CD14-positive monocyte (primary cell): ENCODE measurements at regions not wholly inside any gene's neighbourhood (a gene's known extent, or its start where the extent isn't known, plus 50 kb on each side); places are given as distances from the start of the nearest gene placed in this dataset.

Source experiments
- DNase-seq, 3 donors: peaks; one replicate each; pipeline ENCODE4 v3.0.0-alpha.2; 2011 to 2022
- H2AFZ ChIP-seq: 2 replicates; pipeline ENCODE4 v1.6.0; 2012; ENCODE audit warnings: mild to moderate bottlenecking, low read depth, low read length, inconsistent platforms; ENCODE audit not compliant: insufficient read depth, poor library complexity, severe bottlenecking
- H3K27ac ChIP-seq, 2 donors: 1 replicate in 1 of 2; 2 replicates in 1 of 2; pipeline ENCODE4 v1.5.1; 2012 to 2013; ENCODE audit warnings: low read length in 2 of 2, control low read depth in 1 of 2, inconsistent platforms in 1 of 2, low read depth in 1 of 2, mild to moderate bottlenecking in 1 of 2
- H3K27me3 ChIP-seq, 2 donors: one replicate each; pipeline versions ENCODE4 v1.6.0 to v1.6.1; 2011 to 2013; ENCODE audit warnings: low read length in 2 of 2; ENCODE audit not compliant: control insufficient read depth in 2 of 2, insufficient read depth in 2 of 2
- H3K36me3 ChIP-seq, 2 donors: replicated peaks in 1 of 2; 1 replicate in 1 of 2; 2 replicates in 1 of 2; pipeline versions ENCODE4 v1.5.1 to v1.6.1; 2012 to 2013; ENCODE audit warnings: low read length in 2 of 2, control low read depth in 1 of 2, inconsistent platforms in 1 of 2, mild to moderate bottlenecking in 1 of 2; ENCODE audit not compliant: insufficient read depth in 2 of 2, control insufficient read depth in 1 of 2
- H3K4me1 ChIP-seq, 2 donors: 1 replicate in 1 of 2; 2 replicates in 1 of 2; pipeline versions ENCODE4 v1.5.1 to v1.6.1; 2012 to 2013; ENCODE audit warnings: low read length in 2 of 2, control low read depth in 1 of 2, inconsistent platforms in 1 of 2, mild to moderate bottlenecking in 1 of 2, moderate library complexity in 1 of 2; ENCODE audit not compliant: insufficient read depth in 2 of 2, control insufficient read depth in 1 of 2
- H3K4me2 ChIP-seq: replicated peaks from 2 replicates; pipeline ENCODE3; 2012; ENCODE audit warnings: low read length, moderate library complexity, mild to moderate bottlenecking; ENCODE audit not compliant: poor library complexity, severe bottlenecking; ENCODE audit errors: extremely low read depth
- H3K4me3 ChIP-seq, 3 experiments: fragments of 200-600 bp in 1 of 3; sonication (generic) in 1 of 3; replicated peaks in 1 of 3; 1 replicate in 2 of 3; 2 replicates in 1 of 3; pipeline ENCODE4 v1.5.1; 2011 to 2013; ENCODE audit warnings: low read length in 3 of 3, mild to moderate bottlenecking in 3 of 3, control low read depth in 2 of 3, low read depth in 2 of 3, inconsistent platforms in 1 of 3, moderate library complexity in 1 of 3
- H3K79me2 ChIP-seq: 2 replicates; pipeline ENCODE4 v1.6.0; 2012; ENCODE audit warnings: mild to moderate bottlenecking, control low read depth, inconsistent platforms, low read length, moderate library complexity; ENCODE audit not compliant: insufficient read depth
- H3K9ac ChIP-seq: 2 replicates; pipeline ENCODE4 v1.6.0; 2017; ENCODE audit warnings: low read length, mild to moderate bottlenecking; ENCODE audit not compliant: insufficient read depth, poor library complexity, severe bottlenecking
- H3K9me3 ChIP-seq, 2 donors: replicated peaks in 1 of 2; 1 replicate in 1 of 2; 2 replicates in 1 of 2; pipeline versions ENCODE4 v1.5.1 to v1.6.1; 2012 to 2013; ENCODE audit warnings: low read length in 2 of 2, control low read depth in 1 of 2; ENCODE audit not compliant: control insufficient read depth in 1 of 2, insufficient read depth in 1 of 2
- H4K20me1 ChIP-seq: 2 replicates; pipeline ENCODE4 v1.6.0; 2012; ENCODE audit warnings: mild to moderate bottlenecking, low read length, control low read depth, moderate library complexity; ENCODE audit not compliant: insufficient read depth
- H3K27ac Mint-ChIP-seq, 7 donors: one replicate each; pipeline ENCODE4 v1.8.0; 2020; ENCODE audit warnings: mild to moderate bottlenecking in 7 of 7, mixed read lengths in 7 of 7, moderate library complexity in 6 of 7, inconsistent platforms in 2 of 7
- H3K27me3 Mint-ChIP-seq, 3 donors: one replicate each; pipeline ENCODE4 v1.8.0; 2021 to 2022; ENCODE audit warnings: low read depth in 3 of 3, mild to moderate bottlenecking in 3 of 3, mixed read lengths in 3 of 3, moderate library complexity in 3 of 3, inconsistent platforms in 1 of 3
- H3K36me3 Mint-ChIP-seq, 2 donors: one replicate each; pipeline ENCODE4 v1.8.0; 2020; ENCODE audit warnings: mixed read lengths in 2 of 2, inconsistent platforms in 1 of 2, mild to moderate bottlenecking in 1 of 2
- H3K4me1 Mint-ChIP-seq: one replicate; pipeline ENCODE4 v1.8.0; 2020; ENCODE audit warnings: mild to moderate bottlenecking, mixed read lengths
- H3K4me3 Mint-ChIP-seq, 2 donors: one replicate each; pipeline ENCODE4 v1.8.0; 2020; ENCODE audit warnings: mild to moderate bottlenecking in 2 of 2, mixed read lengths in 2 of 2, moderate library complexity in 1 of 2
- H3K9me3 Mint-ChIP-seq, 7 donors: one replicate each; pipeline ENCODE4 v1.8.0; 2020 to 2022; ENCODE audit warnings: mixed read lengths in 7 of 7, mild to moderate bottlenecking in 6 of 7, moderate library complexity in 6 of 7, inconsistent platforms in 2 of 7
- WGBS: methylation state at CpG from one replicate; pipeline ENCODE4 v1.1.5; 2013; ENCODE audit warnings: missing lambda C conversion rate; ENCODE audit not compliant: insufficient coverage; 5-methylcytosine and 5-hydroxymethylcytosine counted together
- intact Hi-C, 2 donors: fragments of 100-400 bp; cut with micrococcal nuclease; formaldehyde crosslinking; loops; one replicate each; pipeline versions ENCODE4 v1.15.0 to v1.15.1; 2023
- TF ChIP-seq, protein P1 (sequence below): fragments of 200-600 bp; IDR thresholded peaks from one replicate; pipeline ENCODE4 v1.8.0; 2022; ENCODE audit warnings: antibody characterized with exemption, mild to moderate bottlenecking

DNA sequence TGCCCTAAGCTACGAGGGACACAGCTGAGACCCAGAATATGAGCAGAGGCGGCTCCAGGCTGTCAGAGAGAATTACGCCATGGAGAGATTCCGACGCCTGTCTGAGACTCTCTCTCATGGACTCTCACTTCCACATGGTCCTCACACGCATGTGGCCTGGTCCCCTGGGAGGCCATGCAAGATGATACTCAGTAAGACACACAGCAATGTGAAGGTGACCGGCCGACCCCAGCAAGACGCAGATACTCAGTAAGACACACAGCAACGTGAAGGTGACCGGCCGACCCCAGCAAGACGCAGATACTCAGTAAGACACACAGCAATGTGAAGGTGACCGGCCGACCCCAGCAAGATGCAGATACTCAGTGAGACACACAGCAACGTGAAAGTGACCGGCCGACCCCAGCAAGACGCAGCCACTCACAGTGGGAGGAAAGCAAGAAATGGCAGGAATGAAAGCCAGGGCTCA lies 400.8 kb upstream of the MYT1L start:
- H3K27ac Mint-ChIP-seq = peak overlapping the region in 1 of 7 donors; percentile 30
- H3K79me2 ChIP-seq = no peaks in the 10 kb centered on the region
- no peak overlapping the region for H3K4me2 ChIP-seq
- H3K36me3 ChIP-seq = no peaks in the 10 kb centered on the region
- no peaks in the 10 kb centered on the region for H3K4me1 ChIP-seq
- no peaks in the 10 kb centered on the region for H3K27me3 ChIP-seq
- TF ChIP-seq, protein P1, sequence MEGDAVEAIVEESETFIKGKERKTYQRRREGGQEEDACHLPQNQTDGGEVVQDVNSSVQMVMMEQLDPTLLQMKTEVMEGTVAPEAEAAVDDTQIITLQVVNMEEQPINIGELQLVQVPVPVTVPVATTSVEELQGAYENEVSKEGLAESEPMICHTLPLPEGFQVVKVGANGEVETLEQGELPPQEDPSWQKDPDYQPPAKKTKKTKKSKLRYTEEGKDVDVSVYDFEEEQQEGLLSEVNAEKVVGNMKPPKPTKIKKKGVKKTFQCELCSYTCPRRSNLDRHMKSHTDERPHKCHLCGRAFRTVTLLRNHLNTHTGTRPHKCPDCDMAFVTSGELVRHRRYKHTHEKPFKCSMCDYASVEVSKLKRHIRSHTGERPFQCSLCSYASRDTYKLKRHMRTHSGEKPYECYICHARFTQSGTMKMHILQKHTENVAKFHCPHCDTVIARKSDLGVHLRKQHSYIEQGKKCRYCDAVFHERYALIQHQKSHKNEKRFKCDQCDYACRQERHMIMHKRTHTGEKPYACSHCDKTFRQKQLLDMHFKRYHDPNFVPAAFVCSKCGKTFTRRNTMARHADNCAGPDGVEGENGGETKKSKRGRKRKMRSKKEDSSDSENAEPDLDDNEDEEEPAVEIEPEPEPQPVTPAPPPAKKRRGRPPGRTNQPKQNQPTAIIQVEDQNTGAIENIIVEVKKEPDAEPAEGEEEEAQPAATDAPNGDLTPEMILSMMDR = no peak
- no peaks in the 10 kb centered on the region for H3K36me3 Mint-ChIP-seq
- no peak overlapping the region for H3K4me3 ChIP-seq
- DNase-seq = no peak
- 94% methylated on average over 15 of the region's 19 CpGs for WGBS
- H2AFZ ChIP-seq = no peak overlapping the region
- H3K27me3 Mint-ChIP-seq = peaks cover 0 to 11% (median 7%) of the 10 kb centered on the region in 3 donors
- H3K9ac ChIP-seq = no peak overlapping the region
- no peak overlapping the region for H3K27ac ChIP-seq
- no peaks in the 10 kb centered on the region for H3K9me3 Mint-ChIP-seq
- intact Hi-C loops = no loop called here
- peak overlapping the region in 1 of 2 donors; percentile 11 for H3K4me3 Mint-ChIP-seq
- no peaks in the 10 kb centered on the region for H4K20me1 ChIP-seq
- H3K9me3 ChIP-seq = no peaks in the 10 kb centered on the region
- H3K4me1 Mint-ChIP-seq = no peaks in the 10 kb centered on the region

DNA sequence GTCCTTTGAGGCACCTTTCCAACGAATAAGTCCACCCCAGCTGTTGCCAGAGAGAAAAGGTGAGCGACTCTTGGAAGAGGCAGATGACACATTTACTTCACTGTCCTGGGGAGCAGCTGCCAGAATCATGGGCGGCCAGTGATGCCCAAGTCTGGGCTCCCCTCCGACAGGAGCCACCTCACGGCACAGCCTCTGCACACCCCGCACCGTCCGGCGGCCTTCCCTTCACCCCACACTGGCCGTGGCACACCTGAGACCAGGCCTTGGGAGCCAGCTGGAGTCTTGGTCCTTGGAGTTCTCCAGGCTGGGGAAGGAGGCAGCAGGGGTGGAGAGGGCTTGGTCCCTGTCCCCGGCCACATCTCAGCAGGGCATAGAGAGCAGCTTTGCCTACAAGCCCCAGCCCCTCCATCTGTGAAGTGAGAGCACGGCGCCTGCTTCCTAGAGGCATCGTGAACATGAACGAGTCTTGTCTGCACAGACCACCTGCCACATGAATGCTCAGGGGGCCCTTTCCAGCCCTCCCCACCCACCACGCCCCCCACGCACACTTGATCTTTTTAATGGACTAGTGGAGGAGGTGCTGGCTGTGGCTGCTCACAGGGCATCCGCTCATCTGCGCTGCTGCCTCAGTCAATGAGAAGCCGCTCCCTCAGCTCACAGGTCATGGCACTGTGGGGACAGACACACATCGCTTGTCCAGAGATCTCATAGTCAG lies 400.2 kb upstream of the MYT1L start:
- H3K9ac ChIP-seq = no peak overlapping the region
- no peak overlapping the region for H3K4me3 Mint-ChIP-seq
- no peak for DNase-seq
- intact Hi-C loops = no loop called here
- no peak overlapping the region for H3K27ac ChIP-seq
- H3K36me3 Mint-ChIP-seq = no peaks in the 10 kb centered on the region
- no peaks in the 10 kb centered on the region for H3K4me1 Mint-ChIP-seq
- H3K9me3 Mint-ChIP-seq = peaks cover 0 to 3% (median 0%) of the 10 kb centered on the region in 7 donors
- no peaks in the 10 kb centered on the region for H4K20me1 ChIP-seq
- no peaks in the 10 kb centered on the region for H3K79me2 ChIP-seq
- H3K27me3 ChIP-seq = no peaks in the 10 kb centered on the region
- H2AFZ ChIP-seq = no peak overlapping the region
- H3K4me3 ChIP-seq = no peak overlapping the region
- H3K4me2 ChIP-seq = no peak overlapping the region
- peaks cover 0 to 11% (median 5%) of the 10 kb centered on the region in 3 donors for H3K27me3 Mint-ChIP-seq
- WGBS = 94% methylated on average over 12 of the region's 21 CpGs
- H3K4me1 ChIP-seq = no peaks in the 10 kb centered on the region
- TF ChIP-seq, protein P1 = no peak
- no peaks in the 10 kb centered on the region for H3K36me3 ChIP-seq
- no peaks in the 10 kb centered on the region for H3K9me3 ChIP-seq
- H3K27ac Mint-ChIP-seq = no peak overlapping the region
